ENCODE measurements at regions not wholly inside any gene's neighbourhood (a gene's known extent, or its start where the extent isn't known, plus 50 kb on each side); places are given as distances from the start of the nearest gene placed in this dataset.

DNA sequence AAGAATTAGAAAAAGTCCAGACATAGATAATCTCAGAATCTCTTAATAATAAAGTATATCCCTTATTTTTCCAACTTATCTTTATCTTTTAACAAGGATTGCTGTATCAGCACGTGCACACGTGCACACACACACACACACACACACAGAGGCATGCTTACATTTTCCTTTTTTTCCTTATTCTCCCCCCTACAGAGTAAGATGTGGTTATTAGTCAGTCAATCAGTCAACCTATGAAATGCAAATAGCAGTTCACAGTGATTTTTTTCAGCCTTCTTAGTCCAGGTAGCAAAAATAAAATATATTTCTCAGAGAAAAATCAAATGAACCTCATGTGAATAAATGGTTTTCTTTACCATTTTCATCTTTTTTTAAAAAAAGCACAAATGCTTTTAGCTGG lies 506.2 kb upstream of the SLC39A10 start:
- no peaks in the 10 kb centered on the region for H3K27me3 ChIP-seq (ENCODE audit: insufficient read depth, low read depth)
- no peaks in the 10 kb centered on the region for H3K9me3 ChIP-seq (ENCODE audit: insufficient read depth, low read depth)
- H3K27ac ChIP-seq, result no peak overlapping the region
- intact Hi-C loops (cut with micrococcal nuclease; ENCODE audit: unreplicated experiment), result no loop called here
- H3K4me2 ChIP-seq, result no peak overlapping the region
- BruUV-seq (replicated peaks), result no TSS peak
- no peaks in the 10 kb centered on the region for H4K20me1 ChIP-seq (ENCODE audit: insufficient read depth)
- H2AFZ ChIP-seq, result no peak overlapping the region
- TF ChIP-seq, protein P1, sequence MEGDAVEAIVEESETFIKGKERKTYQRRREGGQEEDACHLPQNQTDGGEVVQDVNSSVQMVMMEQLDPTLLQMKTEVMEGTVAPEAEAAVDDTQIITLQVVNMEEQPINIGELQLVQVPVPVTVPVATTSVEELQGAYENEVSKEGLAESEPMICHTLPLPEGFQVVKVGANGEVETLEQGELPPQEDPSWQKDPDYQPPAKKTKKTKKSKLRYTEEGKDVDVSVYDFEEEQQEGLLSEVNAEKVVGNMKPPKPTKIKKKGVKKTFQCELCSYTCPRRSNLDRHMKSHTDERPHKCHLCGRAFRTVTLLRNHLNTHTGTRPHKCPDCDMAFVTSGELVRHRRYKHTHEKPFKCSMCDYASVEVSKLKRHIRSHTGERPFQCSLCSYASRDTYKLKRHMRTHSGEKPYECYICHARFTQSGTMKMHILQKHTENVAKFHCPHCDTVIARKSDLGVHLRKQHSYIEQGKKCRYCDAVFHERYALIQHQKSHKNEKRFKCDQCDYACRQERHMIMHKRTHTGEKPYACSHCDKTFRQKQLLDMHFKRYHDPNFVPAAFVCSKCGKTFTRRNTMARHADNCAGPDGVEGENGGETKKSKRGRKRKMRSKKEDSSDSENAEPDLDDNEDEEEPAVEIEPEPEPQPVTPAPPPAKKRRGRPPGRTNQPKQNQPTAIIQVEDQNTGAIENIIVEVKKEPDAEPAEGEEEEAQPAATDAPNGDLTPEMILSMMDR (conservative IDR thresholded peaks at IDR 0.05), result no peak
- no peak for TF ChIP-seq EZH2 (IDR thresholded peaks at IDR 0.05; ENCODE audit: low read depth)
- H3K9me2 ChIP-seq (ENCODE audit: insufficient read depth), result no peaks in the 10 kb centered on the region
- ChIA-PET POLR2A (ENCODE audit: unreplicated experiment) (no interaction called here), CTCF (no interaction called here)
- no peak overlapping the region for H3K4me3 ChIP-seq
- no peaks in the 10 kb centered on the region for H3K36me3 ChIP-seq (ENCODE audit: low read depth)
- no peaks in the 10 kb centered on the region for H3F3A ChIP-seq (ENCODE audit: insufficient read depth, low read depth)
- H3K4me1 ChIP-seq (replicated peaks; ENCODE audit: insufficient read depth), result no peaks in the 10 kb centered on the region
- H3K79me2 ChIP-seq (ENCODE audit: low read depth), result no peaks in the 10 kb centered on the region
- no peak for DNase-seq

DNA sequence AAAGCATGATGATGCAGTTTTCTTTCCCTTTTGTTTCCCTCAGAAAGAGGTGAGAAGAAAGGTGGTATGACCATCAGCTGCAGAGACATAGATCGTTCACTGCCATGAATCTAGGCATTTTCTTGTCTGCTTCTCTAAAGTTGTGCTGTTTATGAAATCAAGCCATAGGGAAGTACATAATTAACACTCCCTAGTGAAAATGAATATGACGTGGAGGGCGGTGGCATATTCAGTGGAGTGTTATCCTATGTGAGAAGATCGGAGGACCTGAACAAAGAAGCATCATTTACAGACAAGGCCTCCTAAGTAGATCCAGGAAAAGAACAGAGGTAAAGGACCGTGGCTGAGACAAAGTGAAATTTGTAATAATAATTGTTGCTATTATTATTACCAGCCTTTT lies 509.0 kb upstream of the SLC39A10 start:
- no peak overlapping the region for H3K27ac ChIP-seq
- H3K4me2 ChIP-seq, result no peak overlapping the region
- ChIA-PET CTCF (no interaction called here), POLR2A (ENCODE audit: unreplicated experiment) (no interaction called here)
- intact Hi-C loops (cut with micrococcal nuclease; ENCODE audit: unreplicated experiment), result no loop called here
- H2AFZ ChIP-seq, result no peak overlapping the region
- no peak for TF ChIP-seq EZH2 (IDR thresholded peaks at IDR 0.05; ENCODE audit: low read depth)
- TF ChIP-seq, protein P1 (conservative IDR thresholded peaks at IDR 0.05), result no peak
- H3K36me3 ChIP-seq (ENCODE audit: low read depth), result no peaks in the 10 kb centered on the region
- no peaks in the 10 kb centered on the region for H3K9me3 ChIP-seq (ENCODE audit: insufficient read depth, low read depth)
- no peak for DNase-seq
- no peak overlapping the region for H3K4me3 ChIP-seq
- H4K20me1 ChIP-seq (ENCODE audit: insufficient read depth), result no peaks in the 10 kb centered on the region
- no peaks in the 10 kb centered on the region for H3K9me2 ChIP-seq (ENCODE audit: insufficient read depth)
- no TSS peak for BruUV-seq (replicated peaks)
- H3K27me3 ChIP-seq (ENCODE audit: insufficient read depth, low read depth), result no peaks in the 10 kb centered on the region
- H3F3A ChIP-seq (ENCODE audit: insufficient read depth, low read depth), result no peaks in the 10 kb centered on the region
- H3K4me1 ChIP-seq (replicated peaks; ENCODE audit: insufficient read depth), result no peaks in the 10 kb centered on the region
- no peaks in the 10 kb centered on the region for H3K79me2 ChIP-seq (ENCODE audit: low read depth)

DNA sequence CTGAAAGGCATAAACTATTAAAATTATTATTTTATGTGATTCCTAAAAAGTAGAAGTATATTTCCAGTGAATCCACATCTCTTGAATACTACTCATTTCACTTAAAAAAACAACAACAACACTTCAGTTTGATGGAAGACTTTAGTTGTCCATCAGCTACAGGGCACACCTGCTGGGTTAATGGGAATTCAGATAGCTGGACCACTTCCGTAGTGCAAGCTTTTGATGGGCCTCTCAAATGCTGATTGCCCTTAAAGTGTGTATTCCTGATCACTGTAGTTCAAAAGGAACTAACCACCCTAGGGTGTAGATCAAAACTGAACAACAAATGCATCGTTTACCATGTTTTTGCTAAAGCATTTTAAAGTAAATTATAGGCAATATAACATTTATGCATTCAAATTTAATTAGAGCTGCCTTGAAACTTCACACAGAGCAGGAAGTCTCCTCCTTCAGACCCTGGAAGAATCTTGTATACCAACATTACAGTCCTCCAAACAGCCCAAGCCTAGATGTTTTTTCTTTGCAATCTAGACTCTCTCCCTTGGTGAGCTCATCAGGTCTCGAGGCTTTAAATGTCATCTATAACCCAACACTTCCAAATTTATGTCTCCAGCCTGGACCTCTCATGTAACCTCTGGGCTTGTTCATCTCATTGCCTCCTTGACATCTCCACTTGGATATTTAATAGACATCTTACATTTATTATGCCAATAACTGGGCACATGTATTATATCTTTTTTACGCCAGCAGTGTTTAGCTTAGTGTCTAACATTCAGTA lies 510.1 kb upstream of the SLC39A10 start:
- TF ChIP-seq, protein P1 (conservative IDR thresholded peaks at IDR 0.05), result no peak
- no peak for TF ChIP-seq EZH2 (IDR thresholded peaks at IDR 0.05; ENCODE audit: low read depth)
- no peaks in the 10 kb centered on the region for H3K4me1 ChIP-seq (replicated peaks; ENCODE audit: insufficient read depth)
- CTCF ChIA-PET, result no interaction called here
- no peak overlapping the region for H3K27ac ChIP-seq
- H4K20me1 ChIP-seq (ENCODE audit: insufficient read depth), result no peaks in the 10 kb centered on the region
- BruUV-seq (replicated peaks), result no TSS peak
- POLR2A ChIA-PET (ENCODE audit: unreplicated experiment), result no interaction called here
- no peak overlapping the region for H2AFZ ChIP-seq
- intact Hi-C loops (cut with micrococcal nuclease; ENCODE audit: unreplicated experiment), result no loop called here
- no peak overlapping the region for H3K4me3 ChIP-seq
- no peaks in the 10 kb centered on the region for H3K79me2 ChIP-seq (ENCODE audit: low read depth)
- no peaks in the 10 kb centered on the region for H3K9me2 ChIP-seq (ENCODE audit: insufficient read depth)
- no peak overlapping the region for H3K4me2 ChIP-seq
- DNase-seq, result no peak
- H3F3A ChIP-seq (ENCODE audit: insufficient read depth, low read depth), result no peaks in the 10 kb centered on the region
- H3K36me3 ChIP-seq (ENCODE audit: low read depth), result no peaks in the 10 kb centered on the region
- no peaks in the 10 kb centered on the region for H3K27me3 ChIP-seq (ENCODE audit: insufficient read depth, low read depth)
- H3K9me3 ChIP-seq (ENCODE audit: insufficient read depth, low read depth), result no peaks in the 10 kb centered on the region

All from PC-9 (cell line).